ENCODE measurements at regions not wholly inside any gene's neighbourhood (a gene's known extent, or its start where the extent isn't known, plus 50 kb on each side); places are given as distances from the start of the nearest gene placed in this dataset.

DNA sequence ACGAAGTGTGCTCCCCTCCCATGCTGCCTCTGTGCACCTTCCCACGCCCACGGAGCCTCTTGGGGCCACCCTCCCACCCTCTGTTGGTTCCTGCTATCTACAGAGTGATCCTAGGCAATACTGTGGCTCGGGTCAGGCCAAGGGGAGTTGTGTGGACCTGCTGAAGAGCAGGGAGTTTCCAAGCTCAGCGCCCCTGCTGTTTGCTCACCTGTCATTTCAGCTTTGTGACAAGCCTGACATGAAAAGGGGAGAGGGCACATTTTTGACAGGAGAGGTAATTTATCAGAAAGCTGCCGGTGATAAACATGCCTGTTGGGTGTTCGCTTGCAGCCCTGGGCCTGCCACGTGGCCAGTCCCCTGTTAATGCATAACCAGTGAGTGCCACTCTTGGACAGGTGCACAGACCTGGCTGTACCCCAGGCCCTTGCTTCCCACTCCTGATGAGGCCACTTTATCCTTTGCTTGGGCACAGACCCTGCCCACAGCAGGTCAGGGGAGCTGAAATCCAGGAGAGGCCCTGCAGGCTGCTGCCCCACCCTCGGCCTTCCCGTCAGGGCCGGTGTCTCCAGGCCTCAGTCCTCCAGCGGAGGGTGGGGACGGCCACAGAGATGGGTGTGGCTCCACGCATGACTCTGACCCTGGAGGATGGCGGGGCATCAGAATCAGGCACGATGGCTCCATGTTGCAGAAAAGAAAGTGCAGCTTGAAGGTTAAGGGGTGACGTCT, 201.5 kb upstream of the GPR12 start:
- Histone ChIP-seq H3K9ac (ENCODE audit: low read depth, low read length) (no peak overlapping the region), H3K27me3 (ENCODE audit: control insufficient read depth, insufficient read depth, low read length) (no peaks in the 10 kb centered on the region), H3K4me3 (ENCODE audit: low read depth, low read length) (no peak overlapping the region), H3K36me3 (ENCODE audit: control insufficient read depth, insufficient read depth, low read length) (no peaks in the 10 kb centered on the region), H3K9me3 (ENCODE audit: control insufficient read depth, insufficient read depth, low read length) (no peaks in the 10 kb centered on the region), H3K4me1 (ENCODE audit: control insufficient read depth, insufficient read depth, low read length) (peaks cover 6% of the 10 kb centered on the region)

DNA sequence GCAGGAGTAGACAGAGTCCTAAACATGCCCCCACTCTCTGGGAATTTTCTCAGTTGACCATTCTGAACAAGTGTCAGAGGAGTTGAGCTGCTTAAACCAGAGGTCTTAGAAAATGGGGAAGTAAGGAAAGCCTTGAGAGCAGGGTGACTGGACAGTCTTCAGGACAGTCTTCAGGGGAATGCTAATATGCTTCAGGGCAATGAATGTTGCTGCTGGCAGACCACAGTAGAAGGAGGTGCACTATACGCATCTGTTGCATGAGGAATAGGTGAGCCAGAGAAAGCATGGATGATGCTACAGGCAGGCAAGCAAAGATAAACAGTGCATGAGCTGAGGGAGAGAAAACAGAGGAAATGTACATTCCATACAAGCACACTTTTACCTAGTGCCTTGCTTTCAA, 196.6 kb upstream of the GPR12 start:
- Histone ChIP-seq H3K9me3 (ENCODE audit: control insufficient read depth, insufficient read depth, low read length) (no peaks in the 10 kb centered on the region), H3K36me3 (ENCODE audit: control insufficient read depth, insufficient read depth, low read length) (no peaks in the 10 kb centered on the region), H3K4me3 (ENCODE audit: low read depth, low read length) (no peak overlapping the region), H3K27me3 (ENCODE audit: control insufficient read depth, insufficient read depth, low read length) (no peaks in the 10 kb centered on the region), H3K9ac (ENCODE audit: low read depth, low read length) (no peak overlapping the region), H3K4me1 (ENCODE audit: control insufficient read depth, insufficient read depth, low read length) (no peaks in the 10 kb centered on the region)

DNA sequence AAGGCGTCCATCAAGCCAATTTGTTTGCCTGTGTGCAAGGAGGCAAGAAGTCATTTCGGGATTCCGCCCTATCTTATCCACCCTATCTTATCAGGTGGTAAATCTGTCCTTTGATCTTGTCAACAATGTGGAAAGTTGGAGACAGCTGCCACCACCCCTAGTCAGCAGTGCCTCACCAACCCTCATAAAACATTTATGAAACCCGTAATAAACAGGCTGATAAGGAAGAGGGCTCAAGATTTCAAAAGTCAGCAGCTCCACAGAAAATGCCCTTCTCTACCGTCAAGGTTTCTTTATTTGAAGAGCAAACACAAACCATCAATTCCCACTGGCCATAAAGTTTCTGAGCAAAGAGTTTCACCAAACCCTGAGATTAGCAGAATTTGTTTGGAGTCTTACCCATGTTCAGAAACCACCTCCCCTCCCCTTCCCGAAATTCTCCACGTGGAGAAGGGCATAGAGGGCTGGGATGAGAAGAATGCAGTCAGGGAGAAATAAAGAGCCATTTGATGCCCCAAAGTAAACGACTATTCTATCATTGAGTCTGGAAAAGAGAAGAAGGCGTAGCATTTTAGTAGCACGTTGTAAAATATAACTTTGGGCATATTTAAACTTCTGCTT, 196.0 kb upstream of the GPR12 start:
- Histone ChIP-seq H3K36me3 (ENCODE audit: control insufficient read depth, insufficient read depth, low read length) (no peaks in the 10 kb centered on the region), H3K9me3 (ENCODE audit: control insufficient read depth, insufficient read depth, low read length) (no peaks in the 10 kb centered on the region), H3K27me3 (ENCODE audit: control insufficient read depth, insufficient read depth, low read length) (no peaks in the 10 kb centered on the region), H3K4me1 (ENCODE audit: control insufficient read depth, insufficient read depth, low read length) (no peaks in the 10 kb centered on the region), H3K4me3 (ENCODE audit: low read depth, low read length) (no peak overlapping the region), H3K9ac (ENCODE audit: low read depth, low read length) (no peak overlapping the region)

DNA sequence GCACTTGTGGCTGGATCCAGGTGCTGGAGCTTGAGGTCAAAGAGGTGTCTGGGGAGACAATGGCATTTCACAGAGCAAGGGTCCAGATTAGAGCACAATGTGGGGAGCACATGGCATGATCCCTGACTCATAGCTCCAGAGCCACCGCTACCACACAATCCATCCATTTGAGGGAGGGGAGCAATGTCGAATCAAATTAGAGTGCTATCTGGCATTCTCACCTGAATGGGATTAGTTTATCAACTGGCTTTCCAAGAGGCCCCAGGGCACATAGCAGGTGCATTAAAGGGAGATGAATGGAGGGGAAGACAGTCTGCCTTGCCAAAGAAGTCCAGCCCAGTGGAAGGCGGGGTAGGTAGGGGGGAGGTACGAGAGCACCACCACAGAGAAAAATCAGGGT, 194.4 kb upstream of the GPR12 start:
- Histone ChIP-seq H3K9me3 (ENCODE audit: control insufficient read depth, insufficient read depth, low read length) (no peaks in the 10 kb centered on the region), H3K4me3 (ENCODE audit: low read depth, low read length) (no peak overlapping the region), H3K4me1 (ENCODE audit: control insufficient read depth, insufficient read depth, low read length) (no peaks in the 10 kb centered on the region), H3K36me3 (ENCODE audit: control insufficient read depth, insufficient read depth, low read length) (no peaks in the 10 kb centered on the region), H3K27me3 (ENCODE audit: control insufficient read depth, insufficient read depth, low read length) (no peaks in the 10 kb centered on the region), H3K9ac (ENCODE audit: low read depth, low read length) (no peak overlapping the region)

DNA sequence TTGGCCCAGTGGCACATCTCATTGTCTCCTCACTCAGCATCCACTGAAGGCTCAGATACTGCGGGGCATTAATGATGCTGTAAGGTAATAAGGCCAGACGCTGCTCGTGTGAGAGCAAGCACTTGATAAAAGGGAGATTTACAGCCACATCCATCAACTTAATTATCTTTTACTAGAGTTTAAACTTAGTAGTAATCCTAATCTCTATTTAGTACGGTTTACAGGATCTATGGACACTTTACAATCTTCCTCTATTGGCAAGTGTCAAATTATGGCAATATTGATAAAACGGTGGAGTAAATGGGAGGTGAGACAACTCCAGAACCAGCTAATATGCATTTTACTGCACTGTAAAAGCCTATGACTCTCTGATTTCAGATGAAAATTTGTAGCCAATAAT, 192.7 kb upstream of the GPR12 start:
- H3K4me3 ChIP-seq (ENCODE audit: low read depth, low read length), result no peak overlapping the region
- no peaks in the 10 kb centered on the region for H3K9me3 ChIP-seq (ENCODE audit: control insufficient read depth, insufficient read depth, low read length)
- H3K9ac ChIP-seq (ENCODE audit: low read depth, low read length), result no peak overlapping the region
- H3K4me1 ChIP-seq (ENCODE audit: control insufficient read depth, insufficient read depth, low read length), result no peaks in the 10 kb centered on the region
- H3K36me3 ChIP-seq (ENCODE audit: control insufficient read depth, insufficient read depth, low read length), result no peaks in the 10 kb centered on the region
- H3K27me3 ChIP-seq (ENCODE audit: control insufficient read depth, insufficient read depth, low read length), result no peaks in the 10 kb centered on the region

DNA sequence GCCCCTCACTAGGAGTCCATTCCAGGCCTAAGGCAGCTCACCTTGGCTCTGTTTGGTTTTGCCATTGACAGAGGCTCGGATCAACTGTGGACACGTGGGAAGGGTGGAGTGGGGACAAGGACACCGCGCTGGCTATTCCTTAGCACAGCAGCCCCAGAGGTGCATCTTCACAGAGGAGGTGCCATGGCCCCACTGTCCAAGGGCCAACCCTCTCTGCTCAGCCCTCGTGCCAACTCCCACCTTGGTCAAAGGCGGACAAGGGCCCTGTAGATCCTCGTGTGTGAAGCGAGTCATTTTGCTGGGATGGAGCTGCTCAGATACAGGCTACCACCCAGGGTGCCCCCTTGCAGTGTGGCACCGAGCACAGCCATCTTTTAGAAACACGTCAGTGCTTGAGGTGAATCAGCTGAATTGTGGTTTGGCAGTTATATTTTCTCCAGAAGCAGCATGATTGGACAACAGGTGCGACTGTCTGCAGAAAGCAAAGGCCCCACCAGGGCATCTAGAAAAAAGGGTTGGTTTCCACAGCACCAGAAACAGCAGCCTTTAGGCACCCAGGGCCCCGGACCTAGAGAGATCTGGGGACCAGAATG, 192.1 kb upstream of the GPR12 start:
- Histone ChIP-seq H3K9me3 (ENCODE audit: control insufficient read depth, insufficient read depth, low read length) (no peaks in the 10 kb centered on the region), H3K27me3 (ENCODE audit: control insufficient read depth, insufficient read depth, low read length) (no peaks in the 10 kb centered on the region), H3K9ac (ENCODE audit: low read depth, low read length) (no peak overlapping the region), H3K36me3 (ENCODE audit: control insufficient read depth, insufficient read depth, low read length) (no peaks in the 10 kb centered on the region), H3K4me1 (ENCODE audit: control insufficient read depth, insufficient read depth, low read length) (no peaks in the 10 kb centered on the region), H3K4me3 (ENCODE audit: low read depth, low read length) (no peak overlapping the region)

DNA sequence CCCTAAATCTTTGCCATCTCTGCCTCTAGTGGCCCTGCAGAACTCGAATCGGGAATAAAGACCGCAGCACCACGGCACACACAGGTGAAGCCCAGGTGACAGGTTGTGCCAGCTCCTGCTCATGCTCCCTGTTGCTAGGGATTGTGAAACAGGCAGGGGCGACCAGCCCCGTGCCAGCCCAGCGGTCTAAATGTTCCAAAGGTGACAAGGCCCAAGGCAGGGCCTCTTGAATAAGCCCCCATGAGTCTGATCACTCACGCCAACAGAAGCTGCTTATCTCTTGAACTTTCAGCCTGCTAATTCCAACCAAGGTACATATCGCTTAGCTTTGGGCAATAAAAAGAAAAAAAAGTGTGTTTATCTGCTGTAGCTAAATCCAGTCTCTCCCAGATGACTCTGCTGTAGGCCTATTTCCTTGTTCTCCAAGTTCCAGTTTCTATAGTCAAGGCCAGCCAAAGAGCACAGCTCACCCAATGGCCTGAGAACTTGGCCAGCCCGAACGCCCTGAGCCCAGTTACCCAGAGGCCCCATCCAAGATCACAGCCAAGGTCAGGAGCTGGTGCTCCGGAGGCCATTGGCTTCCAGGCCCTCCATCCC, 191.1 kb upstream of the GPR12 start:
- no peaks in the 10 kb centered on the region for H3K4me1 ChIP-seq (ENCODE audit: control insufficient read depth, insufficient read depth, low read length)
- no peaks in the 10 kb centered on the region for H3K9me3 ChIP-seq (ENCODE audit: control insufficient read depth, insufficient read depth, low read length)
- no peaks in the 10 kb centered on the region for H3K36me3 ChIP-seq (ENCODE audit: control insufficient read depth, insufficient read depth, low read length)
- H3K9ac ChIP-seq (ENCODE audit: low read depth, low read length), result no peak overlapping the region
- H3K27me3 ChIP-seq (ENCODE audit: control insufficient read depth, insufficient read depth, low read length), result no peaks in the 10 kb centered on the region
- H3K4me3 ChIP-seq (ENCODE audit: low read depth, low read length), result no peak overlapping the region

DNA sequence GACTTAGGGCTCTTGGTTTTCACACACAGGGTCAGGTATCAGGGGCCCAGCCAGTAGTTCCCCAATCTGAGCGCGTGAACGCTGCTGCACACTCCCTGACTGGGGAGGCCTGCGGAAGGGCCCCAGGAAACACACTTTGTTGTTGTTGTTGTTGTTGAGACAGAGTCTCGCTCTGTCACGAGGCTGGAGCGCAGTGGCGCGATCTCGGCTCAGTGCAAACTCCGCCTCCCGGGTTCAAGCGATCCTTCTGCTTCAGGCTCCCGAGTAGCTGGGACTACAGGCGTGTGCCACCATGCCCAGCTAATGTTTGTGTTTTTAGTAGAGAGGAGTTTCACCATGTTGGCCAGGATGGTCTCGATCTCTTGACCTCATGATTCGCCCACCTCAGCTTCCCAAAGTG, 190.4 kb upstream of the GPR12 start:
- no peaks in the 10 kb centered on the region for H3K36me3 ChIP-seq (ENCODE audit: control insufficient read depth, insufficient read depth, low read length)
- no peaks in the 10 kb centered on the region for H3K4me1 ChIP-seq (ENCODE audit: control insufficient read depth, insufficient read depth, low read length)

DNA sequence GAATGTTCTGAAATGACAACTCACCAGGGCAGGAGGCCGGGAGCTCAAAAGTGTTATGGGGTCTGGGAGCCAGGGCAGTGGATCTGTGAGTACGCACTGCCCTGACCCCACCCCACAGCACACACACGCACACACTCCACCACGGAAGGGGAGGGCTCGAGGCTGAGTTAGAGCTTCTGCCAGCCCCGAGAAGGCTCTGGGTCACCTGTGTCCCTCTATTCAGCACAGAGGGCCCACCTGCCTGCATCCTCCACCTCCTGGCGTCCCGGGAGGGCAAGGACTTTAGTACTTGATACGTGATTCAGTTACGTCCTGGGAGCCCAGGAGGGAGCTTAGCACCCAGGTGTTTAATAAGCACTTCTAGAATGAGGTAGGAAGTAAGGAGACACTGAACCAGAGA, 190.0 kb upstream of the GPR12 start:
- Histone ChIP-seq H3K4me3 (ENCODE audit: low read depth, low read length) (no peak overlapping the region), H3K36me3 (ENCODE audit: control insufficient read depth, insufficient read depth, low read length) (no peaks in the 10 kb centered on the region), H3K9me3 (ENCODE audit: control insufficient read depth, insufficient read depth, low read length) (no peaks in the 10 kb centered on the region), H3K4me1 (ENCODE audit: control insufficient read depth, insufficient read depth, low read length) (no peaks in the 10 kb centered on the region), H3K9ac (ENCODE audit: low read depth, low read length) (no peak overlapping the region), H3K27me3 (ENCODE audit: control insufficient read depth, insufficient read depth, low read length) (no peaks in the 10 kb centered on the region)

More for the DNA sequence above, 190.4 kb upstream of the GPR12 start:
- Histone ChIP-seq H3K9ac (ENCODE audit: low read depth, low read length) (no peak overlapping the region), H3K9me3 (ENCODE audit: control insufficient read depth, insufficient read depth, low read length) (no peaks in the 10 kb centered on the region), H3K4me3 (ENCODE audit: low read depth, low read length) (no peak overlapping the region), H3K27me3 (ENCODE audit: control insufficient read depth, insufficient read depth, low read length) (no peaks in the 10 kb centered on the region)

DNA sequence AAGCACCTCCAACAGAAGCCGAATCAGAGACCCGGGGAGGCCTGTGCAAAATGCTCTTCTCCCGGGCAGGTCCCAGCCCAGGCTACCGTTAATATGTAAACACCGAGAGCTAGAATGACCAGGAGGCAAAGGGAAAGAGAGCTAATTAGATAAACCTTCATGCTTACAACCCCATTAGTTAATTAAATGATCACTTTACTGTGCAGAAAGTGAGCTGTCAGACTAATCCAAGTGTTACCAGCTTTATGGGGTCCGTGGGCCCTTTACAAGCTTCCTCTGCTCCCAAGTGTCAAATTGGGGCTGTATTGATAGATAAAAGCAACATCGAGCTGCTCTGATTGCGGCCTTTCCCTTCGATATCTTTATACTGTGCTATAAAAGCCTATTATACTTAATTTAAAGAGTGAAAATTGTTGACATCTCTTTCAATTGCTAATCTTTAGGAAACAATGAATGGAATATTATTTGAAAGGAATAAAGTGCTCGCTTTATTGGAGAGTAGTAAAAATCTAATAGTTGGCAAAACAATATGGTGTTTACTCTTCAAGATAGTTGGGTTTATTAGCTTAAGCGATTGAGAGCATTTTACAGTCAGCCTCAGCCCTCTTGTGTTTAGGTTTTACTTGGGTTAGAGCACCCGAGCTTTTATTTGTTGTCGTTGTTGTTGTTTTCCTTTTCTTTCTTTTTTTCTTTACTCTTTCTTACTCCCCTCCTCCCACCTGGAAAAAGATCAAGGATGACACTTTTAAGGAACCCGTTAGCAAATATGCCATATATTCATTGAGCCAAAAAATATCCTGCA, 189.3 kb upstream of the GPR12 start:
- Histone ChIP-seq H3K27me3 (ENCODE audit: control insufficient read depth, insufficient read depth, low read length) (no peaks in the 10 kb centered on the region), H3K4me1 (ENCODE audit: control insufficient read depth, insufficient read depth, low read length) (no peaks in the 10 kb centered on the region), H3K36me3 (ENCODE audit: control insufficient read depth, insufficient read depth, low read length) (no peaks in the 10 kb centered on the region), H3K4me3 (ENCODE audit: low read depth, low read length) (no peak overlapping the region), H3K9ac (ENCODE audit: low read depth, low read length) (no peak overlapping the region), H3K9me3 (ENCODE audit: control insufficient read depth, insufficient read depth, low read length) (no peaks in the 10 kb centered on the region)

DNA sequence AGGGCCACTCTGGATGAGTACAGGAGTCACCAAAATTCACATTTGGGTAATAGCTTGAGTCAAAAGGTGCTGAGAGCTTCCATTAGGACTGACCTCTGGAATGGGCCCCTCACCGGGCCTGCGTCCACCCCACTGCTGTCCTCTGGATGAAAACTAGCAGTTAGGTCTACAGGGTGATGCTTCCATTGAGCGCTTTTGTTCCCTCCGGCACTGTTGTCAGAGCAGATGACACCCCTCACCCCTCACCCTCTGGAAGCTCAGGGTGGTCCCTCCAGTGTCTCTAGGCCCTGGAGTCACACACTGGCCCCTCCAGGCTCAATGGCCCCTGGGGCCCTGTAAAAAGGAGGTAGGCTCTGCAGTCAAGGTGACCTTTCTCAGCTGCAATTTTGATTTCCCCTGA, 187.8 kb upstream of the GPR12 start:
- no peak overlapping the region for H3K4me3 ChIP-seq (ENCODE audit: low read depth, low read length)
- no peaks in the 10 kb centered on the region for H3K36me3 ChIP-seq (ENCODE audit: control insufficient read depth, insufficient read depth, low read length)
- no peaks in the 10 kb centered on the region for H3K4me1 ChIP-seq (ENCODE audit: control insufficient read depth, insufficient read depth, low read length)
- H3K9ac ChIP-seq (ENCODE audit: low read depth, low read length), result no peak overlapping the region
- H3K9me3 ChIP-seq (ENCODE audit: control insufficient read depth, insufficient read depth, low read length), result no peaks in the 10 kb centered on the region
- no peaks in the 10 kb centered on the region for H3K27me3 ChIP-seq (ENCODE audit: control insufficient read depth, insufficient read depth, low read length)

Data from iPS-15b (cell line).